GM18907 (cell line): ENCODE measurements at regions not wholly inside any gene's neighbourhood (a gene's known extent, or its start where the extent isn't known, plus 50 kb on each side); places are given as distances from the start of the nearest gene placed in this dataset.

ENCODE experiments used
- ATAC-seq: cut with Tn5 transposase; IDR thresholded peaks from one replicate; pipeline ENCODE4 v1.9.1; 2021; ENCODE audit warnings: mild to moderate bottlenecking, moderate library complexity; ENCODE audit not compliant: unreplicated experiment

GRCh38 chr9:31605164-31605563 lies 779.3 kb upstream of the ACO1 start:
- ATAC-seq: no peak

- ATAC-seq: no peak
Measured at GRCh38 chr9:31606678-31607077, 777.8 kb upstream of the ACO1 start.

GRCh38 chr9:31608416-31608815 lies 776.0 kb upstream of the ACO1 start:
- ATAC-seq: no peak

- no peak for ATAC-seq
Measured at GRCh38 chr9:31608881-31609280, 775.6 kb upstream of the ACO1 start.

- no peak for ATAC-seq
Measured at GRCh38 chr9:31612336-31613030, 772.0 kb upstream of the ACO1 start.

GRCh38 chr9:31615966-31616365 lies 768.5 kb upstream of the ACO1 start:
- ATAC-seq: no peak

- ATAC-seq: no peak
Measured at GRCh38 chr9:31623511-31623910, 760.9 kb upstream of the ACO1 start.

GRCh38 chr9:31629292-31629691 lies 755.2 kb upstream of the ACO1 start:
- no peak for ATAC-seq

- no peak for ATAC-seq
Measured at GRCh38 chr9:31637265-31637664, 747.2 kb upstream of the ACO1 start.

GRCh38 chr9:31637861-31638260 lies 746.6 kb upstream of the ACO1 start:
- ATAC-seq: no peak

- no peak for ATAC-seq
Measured at GRCh38 chr9:31639451-31639850, 745.0 kb upstream of the ACO1 start.

GRCh38 chr9:31669311-31669710 lies 715.1 kb upstream of the ACO1 start:
- no peak for ATAC-seq

GRCh38 chr9:31671011-31671410 lies 713.4 kb upstream of the ACO1 start:
- no peak for ATAC-seq

GRCh38 chr9:31674264-31674663 lies 710.2 kb upstream of the ACO1 start:
- ATAC-seq: no peak

GRCh38 chr9:31677415-31677814 lies 707.0 kb upstream of the ACO1 start:
- ATAC-seq: no peak

- ATAC-seq: no peak
Measured at GRCh38 chr9:31677877-31678276, 706.6 kb upstream of the ACO1 start.

- ATAC-seq: no peak
Measured at GRCh38 chr9:31683116-31683515, 701.3 kb upstream of the ACO1 start.

GRCh38 chr9:31697956-31698355 lies 686.5 kb upstream of the ACO1 start:
- no peak for ATAC-seq

- no peak for ATAC-seq
Measured at GRCh38 chr9:31699836-31700235, 684.6 kb upstream of the ACO1 start.

- no peak for ATAC-seq
Measured at GRCh38 chr9:31700252-31701045, 684.0 kb upstream of the ACO1 start.

GRCh38 chr9:31702957-31703356 lies 681.5 kb upstream of the ACO1 start:
- no peak for ATAC-seq

GRCh38 chr9:31715250-31715649 lies 669.2 kb upstream of the ACO1 start:
- ATAC-seq: no peak
